IMR-90 (cell line): ENCODE measurements at regions not wholly inside any gene's neighbourhood (a gene's known extent, or its start where the extent isn't known, plus 50 kb on each side); places are given as distances from the start of the nearest gene placed in this dataset.

Source experiments
- ATAC-seq: fragments of 200-7000 bp; cut with Tn5 transposase; 2 replicates; pipeline ENCODE4 v1.9.1; 2020; ENCODE audit warnings: low read depth, mild to moderate bottlenecking, moderate library complexity
- BruUV-seq: library from RNA; stranded (reverse); fragments of 400-500 nt; replicated peaks from 2 replicates; lab custom pipeline; 2021; lab: Mats Ljungman, UMichigan
- CTCF ChIA-PET: fragments of 300-600 bp; formaldehyde crosslinking; extraction: SDS; loops from one replicate; lab custom pipeline; 2021; ENCODE audit warnings: antibody characterized with exemption; lab: Yijun Ruan, JAX
- POLR2A ChIA-PET: fragments of 300-600 bp; sonication (Branson Sonifier 250); formaldehyde crosslinking; loops from one replicate; lab custom pipeline; 2022; ENCODE audit warnings: antibody characterized with exemption; ENCODE audit not compliant: unreplicated experiment; lab: Charles Lee
- DNase-seq: peaks from one replicate; pipeline ENCODE4 v3.0.0; 2013
- H2AFZ ChIP-seq: replicated peaks from 2 replicates; pipeline ENCODE3; 2013; ENCODE audit warnings: low read length, mild to moderate bottlenecking; ENCODE audit not compliant: poor library complexity
- H2AK5ac ChIP-seq: 2 replicates; pipeline ENCODE4 v1.6.1; 2013; ENCODE audit warnings: low read depth, low read length, inconsistent platforms
- H2AK9ac ChIP-seq: replicated peaks from 2 replicates; pipeline ENCODE3; 2013; ENCODE audit warnings: mild to moderate bottlenecking, low read depth, low read length, moderate library complexity; ENCODE audit not compliant: poor library complexity
- H2BK120ac ChIP-seq: 2 replicates; pipeline ENCODE4 v1.6.1; 2013; ENCODE audit warnings: low read depth, low read length, inconsistent platforms
- H2BK15ac ChIP-seq: 3 replicates; pipeline ENCODE4 v1.6.1; 2013; ENCODE audit warnings: low read depth, low read length, inconsistent platforms
- H2BK20ac ChIP-seq: 2 replicates; pipeline ENCODE4 v1.6.1; 2013; ENCODE audit warnings: low read depth, mild to moderate bottlenecking, inconsistent platforms, low read length, moderate library complexity
- H2BK5ac ChIP-seq: 2 replicates; pipeline ENCODE4 v1.6.1; 2013; ENCODE audit warnings: mild to moderate bottlenecking, low read depth, low read length, inconsistent platforms; ENCODE audit not compliant: poor library complexity, severe bottlenecking
- H3K14ac ChIP-seq: replicated peaks from 2 replicates; pipeline ENCODE4 v1.6.1; 2013; ENCODE audit warnings: low read depth, low read length, inconsistent platforms
- H3K18ac ChIP-seq: 2 replicates; pipeline ENCODE4 v1.6.1; 2013; ENCODE audit warnings: low read depth, low read length, control low read depth
- H3K23ac ChIP-seq: 2 replicates; pipeline ENCODE4 v1.6.1; 2013; ENCODE audit warnings: low read depth, low read length, inconsistent platforms
- H3K27ac ChIP-seq: 2 replicates; pipeline ENCODE4 v1.5.1; 2013; ENCODE audit warnings: mild to moderate bottlenecking, control low read depth, low read length; ENCODE audit not compliant: insufficient read depth
- H3K27me3 ChIP-seq: 2 replicates; pipeline ENCODE4 v1.6.1; 2013; ENCODE audit warnings: low read length; ENCODE audit not compliant: control insufficient read depth, insufficient read depth
- H3K36me3 ChIP-seq: 2 replicates; pipeline ENCODE4 v1.6.1; 2013; ENCODE audit warnings: low read length, mixed read lengths; ENCODE audit not compliant: control insufficient read depth, insufficient read depth
- H3K4ac ChIP-seq: 2 replicates; pipeline ENCODE4 v1.6.1; 2013; ENCODE audit warnings: low read depth, low read length, inconsistent platforms
- H3K4me1 ChIP-seq: 2 replicates; pipeline ENCODE4 v1.6.1; 2013; ENCODE audit warnings: low read length, mixed read lengths; ENCODE audit not compliant: control insufficient read depth, insufficient read depth
- H3K4me2 ChIP-seq: 2 replicates; pipeline ENCODE4 v1.6.1; 2013; ENCODE audit warnings: low read depth, mild to moderate bottlenecking, control low read depth, low read length, moderate library complexity
- H3K4me3 ChIP-seq: 2 replicates; pipeline ENCODE4 v1.5.1; 2013; ENCODE audit warnings: low read depth, mild to moderate bottlenecking, control low read depth, low read length, moderate library complexity; ENCODE audit not compliant: insufficient read depth
- H3K56ac ChIP-seq: 2 replicates; pipeline ENCODE4 v1.6.1; 2013; ENCODE audit warnings: low read length, inconsistent platforms; ENCODE audit not compliant: insufficient read depth; ENCODE audit errors: extremely low read depth
- H3K79me1 ChIP-seq, 2 experiments: 2 replicates each; pipeline ENCODE4 v1.6.1; 2013; ENCODE audit warnings: low read length in 2 of 2, inconsistent platforms in 1 of 2, low read depth in 1 of 2
- H3K9ac ChIP-seq: 2 replicates; pipeline ENCODE4 v1.6.1; 2013; ENCODE audit warnings: low read depth, low read length, control low read depth
- H3K9me1 ChIP-seq: 2 replicates; pipeline ENCODE4 v1.6.1; 2013; ENCODE audit warnings: low read length, inconsistent platforms; ENCODE audit not compliant: insufficient read depth
- H3K9me3 ChIP-seq: 2 replicates; pipeline ENCODE4 v1.6.1; 2013; ENCODE audit warnings: low read length; ENCODE audit not compliant: control insufficient read depth, insufficient read depth
- H4K20me1 ChIP-seq: 2 replicates; pipeline ENCODE4 v1.6.1; 2013; ENCODE audit warnings: low read length, inconsistent platforms; ENCODE audit not compliant: insufficient read depth
- H4K5ac ChIP-seq: 2 replicates; pipeline ENCODE4 v1.6.1; 2013; ENCODE audit warnings: mild to moderate bottlenecking, low read depth, low read length, control low read depth
- H4K8ac ChIP-seq, 2 experiments: 2 replicates each; pipeline ENCODE4 v1.6.1; 2013; ENCODE audit warnings: low read depth in 2 of 2, low read length in 2 of 2, control low read depth in 1 of 2, inconsistent platforms in 1 of 2
- H4K91ac ChIP-seq: 2 replicates; pipeline ENCODE4 v1.6.1; 2013; ENCODE audit warnings: low read depth, low read length, inconsistent platforms; ENCODE audit not compliant: insufficient read depth
- BHLHE40 ChIP-seq: fragments of 150-350 bp; IDR thresholded peaks from 2 replicates; pipeline ENCODE4 v1.6.1; 2016; ENCODE audit warnings: mild to moderate bottlenecking, low read depth, low read length
- CEBPB ChIP-seq: IDR thresholded peaks from 2 replicates; pipeline ENCODE4 v1.6.1; 2012; ENCODE audit warnings: low read depth, low read length, improper control_type of control experiment
- ELK1 ChIP-seq: fragments of 150-350 bp; IDR thresholded peaks from 2 replicates; pipeline ENCODE4 v1.6.1; 2016; ENCODE audit warnings: low read depth, mild to moderate bottlenecking, low read length, moderate library complexity, borderline replicate concordance
- FOS ChIP-seq: fragments of 150-350 bp; IDR thresholded peaks from 2 replicates; pipeline ENCODE4 v1.6.1; 2016; ENCODE audit warnings: low read depth, low read length
- MAZ ChIP-seq: IDR thresholded peaks from 2 replicates; pipeline ENCODE4 v1.6.1; 2012; ENCODE audit warnings: low read depth, mild to moderate bottlenecking, low read length, improper control_type of control experiment, moderate library complexity, borderline replicate concordance
- NFE2L2 ChIP-seq: fragments of 150-350 bp; IDR thresholded peaks from 2 replicates; pipeline ENCODE4 v1.6.1; 2016; ENCODE audit warnings: low read depth, mild to moderate bottlenecking, low read length
- POLR2A ChIP-seq: IDR thresholded peaks from 2 replicates; pipeline ENCODE4 v1.6.1; 2012; ENCODE audit warnings: mild to moderate bottlenecking, low read depth, low read length
- RAD21 ChIP-seq: IDR thresholded peaks from 2 replicates; pipeline ENCODE4 v1.6.1; 2012; ENCODE audit warnings: low read length, improper control_type of control experiment
- RCOR1 ChIP-seq: IDR thresholded peaks from 2 replicates; pipeline ENCODE4 v1.6.1; 2012; ENCODE audit warnings: mild to moderate bottlenecking, low read length, improper control_type of control experiment; ENCODE audit not compliant: insufficient replicate concordance
- RFX5 ChIP-seq: IDR thresholded peaks from 2 replicates; pipeline ENCODE4 v1.8.0; 2012; ENCODE audit warnings: low read depth, mild to moderate bottlenecking, low read length, moderate library complexity
- SMC3 ChIP-seq: fragments of 150-350 bp; IDR thresholded peaks from 2 replicates; pipeline ENCODE4 v1.6.1; 2016; ENCODE audit warnings: low read depth, mild to moderate bottlenecking, antibody characterized with exemption, low read length, moderate library complexity
- WGBS, 2 experiments: methylation state at CpG; one replicate each; pipeline versions ENCODE4 v1.1.5 to v1.1.7; 2013; ENCODE audit warnings: missing lambda C conversion rate in 2 of 2; ENCODE audit not compliant: insufficient read length in 1 of 2; ENCODE audit errors: extremely low coverage in 2 of 2; 5-methylcytosine and 5-hydroxymethylcytosine counted together
- dilution Hi-C: fragments of 300-500 bp; cut with HindIII; formaldehyde crosslinking; loops from one replicate; pipeline ENCODE4 v1.14.3; 2018; ENCODE audit warnings: low sequenced_read_pairs; ENCODE audit not compliant: unreplicated experiment
- in situ Hi-C: fragments of 300-500 bp; cut with MboI; formaldehyde crosslinking; loops from 3 replicates; pipeline ENCODE4 v1.14.3; 2019; ENCODE audit warnings: low sequenced_read_pairs, inconsistent platforms, mixed read lengths
- intact Hi-C: fragments of 100-400 bp; cut with micrococcal nuclease; formaldehyde crosslinking; loops from 2 replicates; pipeline ENCODE4 v1.10.0; 2022
- TF ChIP-seq, protein P1 (sequence below): fragments of 150-350 bp; IDR thresholded peaks from 2 replicates; pipeline ENCODE4 v1.6.1; 2017; ENCODE audit warnings: mild to moderate bottlenecking, antibody characterized with exemption, low read length, low read depth

DNA sequence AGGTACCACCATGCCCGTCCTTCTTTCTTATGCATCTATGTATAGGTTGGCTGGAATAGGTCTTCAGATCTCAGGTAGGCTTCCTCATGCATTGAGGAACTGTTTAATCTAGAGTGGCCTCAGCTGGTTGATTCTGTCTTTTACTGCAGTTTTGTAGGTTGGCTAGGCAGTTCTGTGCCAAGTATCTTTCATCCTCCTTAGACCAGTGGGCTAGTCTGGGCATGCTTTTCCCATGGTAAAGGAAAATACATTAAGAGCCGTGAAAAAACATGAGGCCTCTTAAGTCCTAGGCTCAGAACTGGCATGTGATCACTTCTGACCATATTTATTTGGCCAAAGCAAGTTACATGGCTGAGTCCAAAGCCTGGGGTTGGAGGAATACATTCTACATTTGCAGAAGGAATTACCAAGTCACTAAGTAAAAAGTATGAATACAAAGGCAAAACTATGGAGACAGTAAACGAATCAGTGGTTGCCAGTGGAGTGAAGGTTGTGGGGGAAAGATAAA is 137.3 kb downstream of the WIF1 start:
- Histone ChIP-seq H2AFZ (no peak overlapping the region), H3K4me3 (no peak overlapping the region), H3K23ac (no peak overlapping the region), H2AK9ac (no peak overlapping the region), H2BK120ac (no peak overlapping the region), H2BK15ac (no peak overlapping the region), H2BK5ac (no peak overlapping the region), H3K79me1 (no peaks in the 10 kb centered on the region), H3K56ac (no peak overlapping the region), H3K4ac (no peak overlapping the region), H3K27ac (no peak overlapping the region), H3K4me2 (no peak overlapping the region), H3K4me1 (no peaks in the 10 kb centered on the region), H3K9me1 (no peaks in the 10 kb centered on the region), H4K91ac (no peak overlapping the region), H2AK5ac (no peak overlapping the region), H4K8ac (no peak overlapping the region), H3K36me3 (no peaks in the 10 kb centered on the region), H2BK20ac (no peak overlapping the region), H3K9ac (no peak overlapping the region), H4K5ac (no peak overlapping the region), H3K9me3 (no peaks in the 10 kb centered on the region), H3K27me3 (no peaks in the 10 kb centered on the region), H4K20me1 (no peaks in the 10 kb centered on the region), H3K18ac (no peak overlapping the region), H3K14ac (no peak overlapping the region)
- BruUV-seq = no TSS peak
- WGBS, 2 experiments = 20% methylated on average over 1 of the region's 3 CpGs; no CpG with 5 or more reads in 1 of the 2 experiments
- TF ChIP-seq BHLHE40 (no peak), MAZ (no peak), ELK1 (no peak), RAD21 (no peak), RFX5 (no peak), FOS (no peak), SMC3 (no peak), RCOR1 (no peak), POLR2A (no peak), CEBPB (no peak), NFE2L2 (no peak)
- TF ChIP-seq, protein P1, sequence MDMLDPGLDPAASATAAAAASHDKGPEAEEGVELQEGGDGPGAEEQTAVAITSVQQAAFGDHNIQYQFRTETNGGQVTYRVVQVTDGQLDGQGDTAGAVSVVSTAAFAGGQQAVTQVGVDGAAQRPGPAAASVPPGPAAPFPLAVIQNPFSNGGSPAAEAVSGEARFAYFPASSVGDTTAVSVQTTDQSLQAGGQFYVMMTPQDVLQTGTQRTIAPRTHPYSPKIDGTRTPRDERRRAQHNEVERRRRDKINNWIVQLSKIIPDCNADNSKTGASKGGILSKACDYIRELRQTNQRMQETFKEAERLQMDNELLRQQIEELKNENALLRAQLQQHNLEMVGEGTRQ = no peak
- DNase-seq = no peak
- in situ Hi-C loops (no loop called here), dilution Hi-C loops (no loop called here), intact Hi-C loops (no loop called here)
- POLR2A ChIA-PET = no interaction called here
- CTCF ChIA-PET = interaction anchor here (0.6 kb wide), 1 partner anchor 16 kb away, joined by 3 read pairs; no protein-coding TSS in a partner anchor
- ATAC-seq = no peak
